Caco-2 (cell line): ENCODE measurements at regions not wholly inside any gene's neighbourhood (a gene's known extent, or its start where the extent isn't known, plus 50 kb on each side); places are given as distances from the start of the nearest gene placed in this dataset.

Experiments
- BruUV-seq: library from RNA; stranded (reverse); fragments of 400-500 nt; replicated peaks from 2 replicates; lab custom pipeline; 2021; lab: Mats Ljungman, UMichigan
- CTCF ChIA-PET: fragments of 300-600 bp; sonication (Branson Sonifier 250); formaldehyde crosslinking; loops from one replicate; lab custom pipeline; 2022; ENCODE audit warnings: antibody characterized with exemption; lab: Charles Lee
- POLR2A ChIA-PET: fragments of 300-600 bp; sonication (Branson Sonifier 250); formaldehyde crosslinking; loops from one replicate; lab custom pipeline; 2022; ENCODE audit warnings: antibody characterized with exemption; lab: Charles Lee
- DNase-seq, 2 experiments: peaks; one replicate each; pipeline versions ENCODE4 v3.0.0 to v3.0.0-alpha.2; 2020 to 2022
- H3K27me3 ChIP-seq: replicated peaks from 2 replicates; pipeline ENCODE4 v1.6.0; 2011; ENCODE audit warnings: low read length; ENCODE audit not compliant: control insufficient read depth, insufficient read depth
- H3K36me3 ChIP-seq: 2 replicates; pipeline ENCODE4 v1.5.1; 2011; ENCODE audit warnings: low read length; ENCODE audit not compliant: control insufficient read depth, insufficient read depth
- H3K4me1 ChIP-seq: fragments of 250-450 bp; sonication (Bioruptor Pico); 2 replicates; pipeline ENCODE4 v1.5.1; 2020; ENCODE audit warnings: mild to moderate bottlenecking
- H3K4me3 ChIP-seq: 2 replicates; pipeline ENCODE4 v1.5.1; 2011; ENCODE audit warnings: low read depth, mild to moderate bottlenecking, control low read depth, low read length
- H3K9me3 ChIP-seq: fragments of 250-450 bp; sonication (Bioruptor Pico); 2 replicates; pipeline ENCODE4 v1.5.1; 2020; ENCODE audit warnings: mild to moderate bottlenecking, moderate library complexity
- H3K27ac Mint-ChIP-seq: one replicate; pipeline ENCODE4 v1.8.0; 2022; ENCODE audit warnings: mixed read lengths; ENCODE audit not compliant: unreplicated experiment
- H3K27me3 Mint-ChIP-seq: one replicate; pipeline ENCODE4 v1.8.0; 2022; ENCODE audit warnings: mixed read lengths; ENCODE audit not compliant: insufficient read depth, unreplicated experiment
- H3K36me3 Mint-ChIP-seq: one replicate; pipeline ENCODE4 v1.8.0; 2022; ENCODE audit warnings: mild to moderate bottlenecking, mixed read lengths; ENCODE audit not compliant: insufficient read depth, unreplicated experiment
- H3K4me1 Mint-ChIP-seq: one replicate; pipeline ENCODE4 v1.8.0; 2022; ENCODE audit warnings: low read depth, mixed read lengths; ENCODE audit not compliant: unreplicated experiment
- H3K4me3 Mint-ChIP-seq: one replicate; pipeline ENCODE4 v1.8.0; 2022; ENCODE audit warnings: mild to moderate bottlenecking, moderate library complexity, mixed read lengths; ENCODE audit not compliant: unreplicated experiment
- H3K9me3 Mint-ChIP-seq: one replicate; pipeline ENCODE4 v1.8.0; 2022; ENCODE audit warnings: mixed read lengths; ENCODE audit not compliant: unreplicated experiment
- intact Hi-C: fragments of 100-400 bp; cut with micrococcal nuclease; formaldehyde crosslinking; loops from one replicate; pipeline ENCODE4 v1.10.0; 2022; ENCODE audit not compliant: unreplicated experiment
- TF ChIP-seq, protein P1 (sequence below), 2 experiments: fragments of 200-600 bp in 1 of 2; IDR thresholded peaks; 1 replicate in 1 of 2; 2 replicates in 1 of 2; pipeline versions ENCODE4 v1.5.1 to v1.8.0; 2011 to 2022; ENCODE audit warnings: antibody characterized with exemption in 1 of 2, control low read depth in 1 of 2, inconsistent platforms in 1 of 2, low read depth in 1 of 2, low read length in 1 of 2, mild to moderate bottlenecking in 1 of 2, moderate library complexity in 1 of 2; ENCODE audit not compliant: insufficient read depth in 1 of 2, severe bottlenecking in 1 of 2, unreplicated experiment in 1 of 2

DNA sequence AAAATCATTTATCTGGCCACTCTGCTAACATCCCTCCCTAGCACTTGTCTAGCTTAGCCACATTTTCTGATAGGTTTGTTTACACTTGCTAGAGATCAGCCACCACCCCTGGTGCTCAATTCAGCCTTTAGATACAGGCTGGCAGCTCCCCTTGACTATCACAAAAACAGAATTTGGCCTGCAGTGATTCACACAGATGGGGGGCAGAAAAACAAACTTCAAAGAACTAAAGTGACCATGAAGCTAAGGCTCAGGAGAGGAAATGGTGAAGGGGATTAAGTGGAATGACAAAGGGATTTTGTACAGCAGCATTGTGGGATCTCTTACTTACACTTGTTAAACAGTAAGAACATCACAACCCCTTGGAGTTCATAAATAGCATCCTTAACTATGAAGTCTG is 1718.0 kb upstream of the PCDH7 start:
- no peaks in the 10 kb centered on the region for H3K36me3 ChIP-seq
- H3K4me3 ChIP-seq: no peak overlapping the region
- H3K4me1 ChIP-seq: no peaks in the 10 kb centered on the region
- H3K27ac Mint-ChIP-seq: no peak overlapping the region
- no peaks in the 10 kb centered on the region for H3K27me3 ChIP-seq
- CTCF ChIA-PET: no interaction called here
- DNase-seq: no peak
- no TSS peak for BruUV-seq
- no peaks in the 10 kb centered on the region for H3K36me3 Mint-ChIP-seq
- intact Hi-C loops: no loop called here
- no peaks in the 10 kb centered on the region for H3K4me1 Mint-ChIP-seq
- no peaks in the 10 kb centered on the region for H3K27me3 Mint-ChIP-seq
- H3K9me3 Mint-ChIP-seq: no peaks in the 10 kb centered on the region
- POLR2A ChIA-PET: no interaction called here
- H3K4me3 Mint-ChIP-seq: no peak overlapping the region
- TF ChIP-seq, protein P1, sequence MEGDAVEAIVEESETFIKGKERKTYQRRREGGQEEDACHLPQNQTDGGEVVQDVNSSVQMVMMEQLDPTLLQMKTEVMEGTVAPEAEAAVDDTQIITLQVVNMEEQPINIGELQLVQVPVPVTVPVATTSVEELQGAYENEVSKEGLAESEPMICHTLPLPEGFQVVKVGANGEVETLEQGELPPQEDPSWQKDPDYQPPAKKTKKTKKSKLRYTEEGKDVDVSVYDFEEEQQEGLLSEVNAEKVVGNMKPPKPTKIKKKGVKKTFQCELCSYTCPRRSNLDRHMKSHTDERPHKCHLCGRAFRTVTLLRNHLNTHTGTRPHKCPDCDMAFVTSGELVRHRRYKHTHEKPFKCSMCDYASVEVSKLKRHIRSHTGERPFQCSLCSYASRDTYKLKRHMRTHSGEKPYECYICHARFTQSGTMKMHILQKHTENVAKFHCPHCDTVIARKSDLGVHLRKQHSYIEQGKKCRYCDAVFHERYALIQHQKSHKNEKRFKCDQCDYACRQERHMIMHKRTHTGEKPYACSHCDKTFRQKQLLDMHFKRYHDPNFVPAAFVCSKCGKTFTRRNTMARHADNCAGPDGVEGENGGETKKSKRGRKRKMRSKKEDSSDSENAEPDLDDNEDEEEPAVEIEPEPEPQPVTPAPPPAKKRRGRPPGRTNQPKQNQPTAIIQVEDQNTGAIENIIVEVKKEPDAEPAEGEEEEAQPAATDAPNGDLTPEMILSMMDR (IDR thresholded peaks at IDR 0.05; ENCODE audit: insufficient read depth in 1 of 2, low read depth in 1 of 2, low read length in 1 of 2, severe bottlenecking in 1 of 2, unreplicated experiment in 1 of 2): no peak
- H3K9me3 ChIP-seq: no peaks in the 10 kb centered on the region

DNA sequence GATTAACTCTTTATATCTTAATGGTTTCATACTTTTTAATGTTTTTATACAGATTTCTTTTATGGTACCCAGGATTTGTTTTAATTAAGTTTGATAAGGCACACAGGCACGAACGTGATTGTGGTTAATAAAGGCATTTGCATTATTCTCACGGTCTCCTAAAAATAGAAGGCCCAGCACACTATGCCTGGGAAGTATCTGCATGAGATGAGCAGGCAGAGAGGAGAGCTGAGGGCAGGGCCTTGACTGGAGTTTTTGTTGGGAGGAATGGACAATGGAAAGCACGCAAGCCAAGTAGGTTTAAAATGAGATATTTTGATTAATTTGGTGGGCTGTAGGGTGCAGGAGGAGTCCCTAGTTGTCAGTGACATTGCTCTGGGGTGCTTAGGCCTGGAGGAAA is 1714.3 kb upstream of the PCDH7 start:
- POLR2A ChIA-PET: no interaction called here
- TF ChIP-seq, protein P1 (IDR thresholded peaks at IDR 0.05; ENCODE audit: insufficient read depth in 1 of 2, low read depth in 1 of 2, low read length in 1 of 2, severe bottlenecking in 1 of 2, unreplicated experiment in 1 of 2): no peak
- no peak for DNase-seq
- CTCF ChIA-PET: no interaction called here
- Mint-ChIP-seq H3K4me3 (no peak overlapping the region), H3K4me1 (no peaks in the 10 kb centered on the region), H3K27me3 (no peaks in the 10 kb centered on the region), H3K27ac (no peak overlapping the region), H3K36me3 (no peaks in the 10 kb centered on the region), H3K9me3 (no peaks in the 10 kb centered on the region)
- no TSS peak for BruUV-seq
- Histone ChIP-seq H3K4me3 (no peak overlapping the region), H3K36me3 (no peaks in the 10 kb centered on the region), H3K4me1 (no peaks in the 10 kb centered on the region), H3K27me3 (no peaks in the 10 kb centered on the region), H3K9me3 (no peaks in the 10 kb centered on the region)
- intact Hi-C loops: no loop called here

DNA sequence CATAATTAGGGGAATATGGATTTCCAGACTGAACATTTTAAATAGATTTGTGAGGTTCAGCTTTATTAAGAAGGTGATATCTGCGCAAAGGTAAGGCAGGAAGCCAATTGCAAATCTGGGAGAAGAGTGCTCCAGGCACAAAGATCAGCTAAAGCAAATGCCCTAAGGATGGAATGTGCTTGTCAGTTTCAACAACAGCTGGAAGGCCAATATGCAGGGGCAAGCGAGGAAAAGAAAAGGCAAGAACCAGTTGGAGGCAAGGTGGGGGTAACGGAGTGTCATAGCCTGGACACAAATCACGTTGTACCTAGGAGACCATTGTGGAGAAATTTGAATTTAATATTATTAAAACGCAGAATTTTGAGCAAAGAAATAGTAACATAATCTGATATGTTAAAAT is 1710.3 kb upstream of the PCDH7 start:
- no peaks in the 10 kb centered on the region for H3K4me1 Mint-ChIP-seq
- no peaks in the 10 kb centered on the region for H3K27me3 Mint-ChIP-seq
- POLR2A ChIA-PET: no interaction called here
- no peaks in the 10 kb centered on the region for H3K36me3 Mint-ChIP-seq
- intact Hi-C loops: no loop called here
- no TSS peak for BruUV-seq
- Histone ChIP-seq H3K27me3 (no peaks in the 10 kb centered on the region), H3K4me1 (no peaks in the 10 kb centered on the region), H3K4me3 (no peak overlapping the region), H3K9me3 (no peaks in the 10 kb centered on the region), H3K36me3 (no peaks in the 10 kb centered on the region)
- peaks cover 4% of the 10 kb centered on the region for H3K9me3 Mint-ChIP-seq
- H3K4me3 Mint-ChIP-seq: no peak overlapping the region
- CTCF ChIA-PET: no interaction called here
- TF ChIP-seq, protein P1 (IDR thresholded peaks at IDR 0.05; ENCODE audit: insufficient read depth in 1 of 2, low read depth in 1 of 2, low read length in 1 of 2, severe bottlenecking in 1 of 2, unreplicated experiment in 1 of 2): no peak
- no peak overlapping the region for H3K27ac Mint-ChIP-seq
- no peak for DNase-seq
